Kidney (tissue), 13 donors: ENCODE measurements at regions not wholly inside any gene's neighbourhood (a gene's known extent, or its start where the extent isn't known, plus 50 kb on each side); places are given as distances from the start of the nearest gene placed in this dataset.

Source experiments
- DNase-seq, 5 donors: peaks; one replicate each; pipeline ENCODE4 v3.0.0-alpha.2; 2013 to 2020
- FAIRE-seq: peaks from 2 replicates; lab custom pipeline; 2012; peaks lifted over from hg19 to GRCh38; lab: Jason Lieb, UNC
- H3K27ac ChIP-seq, 2 donors: one replicate each; pipeline ENCODE4 v1.7.0; 2013; ENCODE audit warnings: low read depth in 2 of 2, low read length in 2 of 2, inconsistent platforms in 1 of 2
- H3K27me3 ChIP-seq: one replicate; pipeline ENCODE4 v1.7.1; 2013; ENCODE audit warnings: low read length, inconsistent platforms; ENCODE audit not compliant: control insufficient read depth, insufficient read depth
- H3K36me3 ChIP-seq, 3 donors: one replicate each; pipeline versions ENCODE4 v1.7.0 to v1.7.1; 2013; ENCODE audit warnings: low read length in 3 of 3, control low read depth in 1 of 3, inconsistent platforms in 1 of 3; ENCODE audit not compliant: insufficient read depth in 3 of 3, control insufficient read depth in 2 of 3
- H3K4me1 ChIP-seq, 3 donors: one replicate each; pipeline versions ENCODE4 v1.7.0 to v1.7.1; 2013; ENCODE audit warnings: low read length in 3 of 3, inconsistent platforms in 1 of 3, low read depth in 1 of 3; ENCODE audit not compliant: control insufficient read depth in 2 of 3, insufficient read depth in 2 of 3
- H3K4me3 ChIP-seq, 3 donors: one replicate each; pipeline versions ENCODE4 v1.7.0 to v1.8.1; 2013; ENCODE audit warnings: low read length in 3 of 3, control low read depth in 1 of 3, inconsistent platforms in 1 of 3
- H3K9ac ChIP-seq, 3 donors: one replicate each; pipeline versions ENCODE4 v1.7.0 to v1.7.1; 2013; ENCODE audit warnings: low read length in 3 of 3, control low read depth in 1 of 3, inconsistent platforms in 1 of 3
- H3K9me3 ChIP-seq, 3 donors: one replicate each; pipeline versions ENCODE4 v1.7.0 to v1.7.1; 2013; ENCODE audit warnings: low read length in 3 of 3, control low read depth in 1 of 3, inconsistent platforms in 1 of 3; ENCODE audit not compliant: control insufficient read depth in 2 of 3, insufficient read depth in 1 of 3
- CTCF ChIP-seq: IDR thresholded peaks from 3 replicates; pipeline ENCODE4 v1.5.1; 2012; ENCODE audit warnings: mild to moderate bottlenecking, moderate library complexity, borderline replicate concordance; ENCODE audit not compliant: insufficient read depth; ENCODE audit errors: extremely low read depth
- intact Hi-C: fragments of 100-400 bp; cut with DNase I; formaldehyde crosslinking; loops from one replicate; pipeline ENCODE4 v1.11.1; 2022
- donor health status: control.
- donor health status: control.
- donor health status: control.
- donor health status: control.
- donor health status: control.
- donor health status: DM: yes; HTN: yes; CAD: no.
- donor health status: Normal renal cell carcinoma (clear cell type).

DNA sequence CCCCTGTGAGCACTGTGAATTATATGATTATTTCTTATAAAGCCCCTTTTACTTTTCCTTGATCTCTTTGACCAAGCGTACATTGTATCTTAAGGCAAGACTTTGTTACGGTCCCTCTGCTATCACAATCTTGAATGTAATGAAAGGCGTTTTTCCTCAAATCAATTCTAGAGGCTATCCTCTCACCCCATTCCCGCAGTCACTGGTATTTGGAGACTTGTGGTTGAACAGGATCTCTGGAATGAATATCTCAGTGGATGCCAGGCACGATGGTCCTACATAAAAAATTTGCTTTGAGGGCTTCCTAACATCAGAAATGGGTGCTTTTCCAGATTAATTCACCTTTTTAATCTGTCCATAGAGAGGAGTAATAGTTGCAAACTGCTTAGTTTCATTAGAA, 151.4 kb upstream of the PAPPA start:
- Histone ChIP-seq H3K27me3 (no peaks in the 10 kb centered on the region), H3K27ac (no peak overlapping the region), H3K9ac (no peak overlapping the region), H3K9me3 (no peaks in the 10 kb centered on the region), H3K4me3 (no peak overlapping the region), H3K36me3 (no peaks in the 10 kb centered on the region), H3K4me1 (no peaks in the 10 kb centered on the region)
- intact Hi-C loops = no loop called here
- no peak for DNase-seq
- FAIRE-seq = no peak
- no peak for TF ChIP-seq CTCF

DNA sequence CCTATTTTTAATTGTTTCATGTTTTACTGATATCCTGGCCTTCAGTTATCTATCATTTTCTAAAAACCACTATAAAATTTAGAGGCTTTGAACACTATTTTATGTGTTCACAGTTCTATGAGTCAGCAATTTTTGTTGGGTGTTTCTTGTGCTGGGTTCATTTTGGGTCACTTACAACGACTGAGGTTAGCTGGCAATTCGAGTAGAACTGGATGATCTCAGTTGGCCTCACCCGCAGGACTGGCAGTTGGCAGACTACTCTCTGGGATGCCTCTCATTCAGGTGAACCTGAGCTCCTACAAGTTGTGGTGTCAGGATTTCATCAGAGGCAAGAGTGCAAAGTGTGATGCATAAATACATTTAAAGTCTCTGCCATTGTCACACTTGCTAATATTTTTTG, 151.0 kb upstream of the PAPPA start:
- DNase-seq (no peak), FAIRE-seq (no peak)
- Histone ChIP-seq H3K9ac (no peak overlapping the region), H3K4me1 (no peaks in the 10 kb centered on the region), H3K27ac (no peak overlapping the region), H3K36me3 (no peaks in the 10 kb centered on the region), H3K4me3 (no peak overlapping the region), H3K27me3 (no peaks in the 10 kb centered on the region), H3K9me3 (no peaks in the 10 kb centered on the region)
- intact Hi-C loops = no loop called here
- no peak for TF ChIP-seq CTCF

DNA sequence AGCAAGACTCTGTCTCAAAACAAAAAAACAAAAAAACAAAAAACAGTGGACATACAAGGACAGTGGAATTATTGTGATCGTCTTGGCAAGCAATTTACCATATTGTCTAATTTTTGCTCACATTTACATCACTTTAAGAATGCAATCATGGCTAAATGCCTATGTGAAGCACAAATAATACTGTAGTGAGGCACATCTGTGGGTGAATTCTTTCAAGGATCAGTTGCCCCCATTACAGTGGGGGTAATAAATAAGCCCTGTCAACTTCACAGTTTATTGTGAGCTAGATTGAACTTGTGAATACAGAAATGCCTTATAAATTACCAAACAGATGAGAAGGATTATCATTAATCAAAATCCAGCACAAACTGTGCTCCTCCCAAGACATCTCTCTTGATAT, 150.2 kb upstream of the PAPPA start:
- DNase-seq (no peak), FAIRE-seq (no peak)
- intact Hi-C loops = no loop called here
- H3K36me3 ChIP-seq = no peaks in the 10 kb centered on the region
- no peak for TF ChIP-seq CTCF
- H3K4me3 ChIP-seq = no peak overlapping the region
- no peaks in the 10 kb centered on the region for H3K27me3 ChIP-seq
- no peak overlapping the region for H3K27ac ChIP-seq
- H3K9ac ChIP-seq = no peak overlapping the region
- H3K4me1 ChIP-seq = no peaks in the 10 kb centered on the region
- no peaks in the 10 kb centered on the region for H3K9me3 ChIP-seq

- Histone ChIP-seq H3K27me3 (no peaks in the 10 kb centered on the region), H3K4me1 (no peaks in the 10 kb centered on the region), H3K9ac (no peak overlapping the region), H3K27ac (no peak overlapping the region), H3K9me3 (no peaks in the 10 kb centered on the region), H3K36me3 (no peaks in the 10 kb centered on the region), H3K4me3 (no peak overlapping the region)
- intact Hi-C loops = no loop called here
- DNase-seq (no peak), FAIRE-seq (no peak)
- no peak for TF ChIP-seq CTCF
These were observed 148.4 kb upstream of the PAPPA start for GRCh38 chr9:116005205-116005604.
